ENCODE measurements at regions not wholly inside any gene's neighbourhood (a gene's known extent, or its start where the extent isn't known, plus 50 kb on each side); places are given as distances from the start of the nearest gene placed in this dataset.

DNA sequence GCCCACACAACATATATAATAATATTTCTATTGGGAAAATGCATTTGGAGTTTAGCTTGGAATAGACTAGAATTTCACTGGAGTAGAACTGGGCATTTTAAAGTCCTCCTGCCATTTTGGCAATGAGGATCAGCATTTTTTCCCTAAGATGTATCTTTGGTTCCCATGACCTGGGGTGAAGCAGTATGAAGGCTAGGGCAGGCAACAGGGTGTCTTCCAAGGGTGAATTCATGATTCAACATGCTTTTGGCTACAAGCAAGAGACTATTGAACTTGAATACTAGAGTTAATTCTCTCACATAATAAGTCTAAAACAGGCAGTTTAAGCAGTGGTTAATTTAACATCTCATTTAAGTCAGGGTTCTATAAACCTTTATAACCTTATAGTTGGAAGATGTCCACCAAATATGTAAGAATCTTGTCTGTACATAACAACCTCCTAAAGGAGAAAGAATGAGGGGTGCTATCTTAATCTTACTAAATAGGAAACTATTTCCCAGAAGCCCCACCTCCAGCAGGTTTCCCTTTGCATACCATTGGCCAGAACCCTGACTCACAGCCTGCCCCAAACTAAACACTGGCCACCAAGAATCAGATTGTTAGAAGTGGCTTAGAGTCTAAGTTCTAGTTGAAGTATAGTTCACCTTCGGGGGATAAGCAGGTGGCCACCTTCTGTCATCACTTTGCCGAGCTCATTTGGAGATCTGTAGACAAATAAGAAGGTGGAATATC is 96.0 kb upstream of the PRPS1L1 start:
- no peak overlapping the region for H3K4me3 ChIP-seq (ENCODE audit: low read depth, low read length)
- TF ChIP-seq, protein P1, sequence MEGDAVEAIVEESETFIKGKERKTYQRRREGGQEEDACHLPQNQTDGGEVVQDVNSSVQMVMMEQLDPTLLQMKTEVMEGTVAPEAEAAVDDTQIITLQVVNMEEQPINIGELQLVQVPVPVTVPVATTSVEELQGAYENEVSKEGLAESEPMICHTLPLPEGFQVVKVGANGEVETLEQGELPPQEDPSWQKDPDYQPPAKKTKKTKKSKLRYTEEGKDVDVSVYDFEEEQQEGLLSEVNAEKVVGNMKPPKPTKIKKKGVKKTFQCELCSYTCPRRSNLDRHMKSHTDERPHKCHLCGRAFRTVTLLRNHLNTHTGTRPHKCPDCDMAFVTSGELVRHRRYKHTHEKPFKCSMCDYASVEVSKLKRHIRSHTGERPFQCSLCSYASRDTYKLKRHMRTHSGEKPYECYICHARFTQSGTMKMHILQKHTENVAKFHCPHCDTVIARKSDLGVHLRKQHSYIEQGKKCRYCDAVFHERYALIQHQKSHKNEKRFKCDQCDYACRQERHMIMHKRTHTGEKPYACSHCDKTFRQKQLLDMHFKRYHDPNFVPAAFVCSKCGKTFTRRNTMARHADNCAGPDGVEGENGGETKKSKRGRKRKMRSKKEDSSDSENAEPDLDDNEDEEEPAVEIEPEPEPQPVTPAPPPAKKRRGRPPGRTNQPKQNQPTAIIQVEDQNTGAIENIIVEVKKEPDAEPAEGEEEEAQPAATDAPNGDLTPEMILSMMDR (IDR thresholded peaks at IDR 0.05; ENCODE audit: insufficient read depth, low read depth, low read length, missing control alignments): no peak
- no peak for DNase-seq (ENCODE audit: low read depth)

- no peak for DNase-seq (ENCODE audit: low read depth)
- H3K4me3 ChIP-seq (ENCODE audit: low read depth, low read length): no peak overlapping the region
- TF ChIP-seq, protein P1 (IDR thresholded peaks at IDR 0.05; ENCODE audit: insufficient read depth, low read depth, low read length, missing control alignments): no peak
Observed at GRCh38 chr7:18125476-18125875, 97.8 kb upstream of the PRPS1L1 start.

- TF ChIP-seq, protein P1 (IDR thresholded peaks at IDR 0.05; ENCODE audit: insufficient read depth, low read depth, low read length, missing control alignments): no peak
- no peak overlapping the region for H3K4me3 ChIP-seq (ENCODE audit: low read depth, low read length)
- DNase-seq (ENCODE audit: low read depth): no peak
Observed at GRCh38 chr7:18126281-18126680, 98.6 kb upstream of the PRPS1L1 start.

GRCh38 chr7:18128846-18129245 is 101.2 kb upstream of the PRPS1L1 start:
- no peak overlapping the region for H3K4me3 ChIP-seq (ENCODE audit: low read depth, low read length)
- no peak for DNase-seq (ENCODE audit: low read depth)
- TF ChIP-seq, protein P1 (IDR thresholded peaks at IDR 0.05; ENCODE audit: insufficient read depth, low read depth, low read length, missing control alignments): no peak

DNA sequence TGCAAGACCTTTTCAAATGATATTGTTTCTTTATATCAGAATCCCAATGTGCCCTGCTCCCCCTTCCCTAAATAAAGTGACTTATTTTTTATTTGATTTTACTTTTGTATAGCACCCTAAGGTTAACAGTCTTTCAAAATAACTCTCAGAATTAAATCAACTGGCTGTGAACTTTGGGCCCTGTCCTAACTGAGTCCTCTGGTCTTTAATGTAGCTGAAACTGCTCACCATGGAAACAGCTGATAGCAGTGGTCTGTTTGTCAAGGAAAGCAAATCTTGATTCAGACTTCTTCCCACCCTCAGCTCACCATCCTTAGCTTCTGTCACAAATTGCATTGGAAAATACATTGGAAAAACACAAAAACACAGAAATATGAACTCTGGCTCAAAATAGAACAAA is 105.2 kb upstream of the PRPS1L1 start:
- TF ChIP-seq, protein P1 (IDR thresholded peaks at IDR 0.05; ENCODE audit: insufficient read depth, low read depth, low read length, missing control alignments): no peak
- DNase-seq (ENCODE audit: low read depth): no peak

GRCh38 chr7:18133921-18134320 is 106.3 kb upstream of the PRPS1L1 start:
- no peak overlapping the region for H3K4me3 ChIP-seq (ENCODE audit: low read depth, low read length)
- DNase-seq (ENCODE audit: low read depth): no peak
- TF ChIP-seq, protein P1 (IDR thresholded peaks at IDR 0.05; ENCODE audit: insufficient read depth, low read depth, low read length, missing control alignments): no peak

More for the DNA sequence above, 105.2 kb upstream of the PRPS1L1 start:
- H3K4me3 ChIP-seq (ENCODE audit: low read depth, low read length): no peak overlapping the region

- TF ChIP-seq, protein P1 (IDR thresholded peaks at IDR 0.05; ENCODE audit: insufficient read depth, low read depth, low read length, missing control alignments): no peak
- DNase-seq (ENCODE audit: low read depth): no peak
- H3K4me3 ChIP-seq (ENCODE audit: low read depth, low read length): no peak overlapping the region
Observed at GRCh38 chr7:18140943-18141342, 113.3 kb upstream of the PRPS1L1 start.
